Epithelial cell of esophagus (primary cell): ENCODE measurements at regions not wholly inside any gene's neighbourhood (a gene's known extent, or its start where the extent isn't known, plus 50 kb on each side); places are given as distances from the start of the nearest gene placed in this dataset.
A peak's percentile ranks its signal among the peaks of the same experiment; 100 is the strongest.
"Not testable (repeated sequence)": the region's sequence is repeated elsewhere in the genome, so short reads cannot be mapped to it uniquely, and the experiment has no call there.

ENCODE experiments used
- DNase-seq: peaks from one replicate; pipeline ENCODE4 v3.0.0; 2010; ENCODE audit warnings: low read depth
- H3K4me3 ChIP-seq: 2 replicates; pipeline ENCODE4 v1.5.1; 2011; ENCODE audit warnings: mild to moderate bottlenecking, low read length, control low read depth
- TF ChIP-seq, protein P1 (sequence below): IDR thresholded peaks from 2 replicates; pipeline ENCODE4 v1.5.1; 2011; ENCODE audit warnings: low read depth, mild to moderate bottlenecking, low read length, control low read depth, inconsistent platforms; ENCODE audit not compliant: insufficient read depth; ENCODE audit errors: missing control alignments

DNA sequence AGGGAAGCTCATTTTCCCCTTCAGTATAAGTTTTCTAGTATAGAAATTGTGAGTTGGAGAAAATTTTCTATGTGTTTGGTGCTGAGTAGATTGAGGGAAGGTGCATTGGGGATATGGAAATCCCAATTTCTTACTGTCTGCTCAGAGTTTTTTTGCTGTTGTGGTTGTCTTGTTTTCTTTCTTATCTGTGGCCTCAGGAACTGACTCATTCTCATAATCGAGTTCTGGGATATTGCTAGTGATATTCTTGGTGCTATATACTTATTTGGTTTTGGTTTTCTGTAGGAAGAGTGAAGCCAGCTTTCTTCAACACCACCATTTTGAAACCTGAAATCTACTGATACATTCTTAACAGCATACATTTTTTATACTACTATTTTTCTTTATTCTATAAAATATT lies 869.2 kb downstream of the DIPK2A start:
- no peak overlapping the region for H3K4me3 ChIP-seq
- no peak for DNase-seq
- TF ChIP-seq, protein P1, sequence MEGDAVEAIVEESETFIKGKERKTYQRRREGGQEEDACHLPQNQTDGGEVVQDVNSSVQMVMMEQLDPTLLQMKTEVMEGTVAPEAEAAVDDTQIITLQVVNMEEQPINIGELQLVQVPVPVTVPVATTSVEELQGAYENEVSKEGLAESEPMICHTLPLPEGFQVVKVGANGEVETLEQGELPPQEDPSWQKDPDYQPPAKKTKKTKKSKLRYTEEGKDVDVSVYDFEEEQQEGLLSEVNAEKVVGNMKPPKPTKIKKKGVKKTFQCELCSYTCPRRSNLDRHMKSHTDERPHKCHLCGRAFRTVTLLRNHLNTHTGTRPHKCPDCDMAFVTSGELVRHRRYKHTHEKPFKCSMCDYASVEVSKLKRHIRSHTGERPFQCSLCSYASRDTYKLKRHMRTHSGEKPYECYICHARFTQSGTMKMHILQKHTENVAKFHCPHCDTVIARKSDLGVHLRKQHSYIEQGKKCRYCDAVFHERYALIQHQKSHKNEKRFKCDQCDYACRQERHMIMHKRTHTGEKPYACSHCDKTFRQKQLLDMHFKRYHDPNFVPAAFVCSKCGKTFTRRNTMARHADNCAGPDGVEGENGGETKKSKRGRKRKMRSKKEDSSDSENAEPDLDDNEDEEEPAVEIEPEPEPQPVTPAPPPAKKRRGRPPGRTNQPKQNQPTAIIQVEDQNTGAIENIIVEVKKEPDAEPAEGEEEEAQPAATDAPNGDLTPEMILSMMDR, result no peak

DNA sequence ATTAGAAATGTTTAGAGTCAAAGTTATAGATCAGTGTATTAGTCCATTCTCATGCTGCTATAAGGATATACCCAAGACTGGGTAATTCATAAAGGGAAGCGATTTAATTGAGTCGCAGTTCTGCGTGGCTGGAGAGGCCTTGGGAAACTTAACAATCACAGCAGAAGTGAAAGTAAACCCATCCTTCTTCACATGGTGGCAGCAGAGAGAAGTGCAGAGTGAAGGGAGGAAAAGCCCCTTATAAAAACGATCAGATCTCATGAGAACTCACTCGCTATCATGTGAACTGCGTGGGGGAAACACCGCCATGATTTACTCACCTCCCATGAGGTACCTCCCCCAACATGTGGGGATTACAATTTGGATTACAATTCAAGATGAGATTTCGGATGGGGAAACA lies 871.5 kb downstream of the DIPK2A start:
- no peak overlapping the region for H3K4me3 ChIP-seq
- TF ChIP-seq, protein P1, result no peak
- DNase-seq, result no peak

DNA sequence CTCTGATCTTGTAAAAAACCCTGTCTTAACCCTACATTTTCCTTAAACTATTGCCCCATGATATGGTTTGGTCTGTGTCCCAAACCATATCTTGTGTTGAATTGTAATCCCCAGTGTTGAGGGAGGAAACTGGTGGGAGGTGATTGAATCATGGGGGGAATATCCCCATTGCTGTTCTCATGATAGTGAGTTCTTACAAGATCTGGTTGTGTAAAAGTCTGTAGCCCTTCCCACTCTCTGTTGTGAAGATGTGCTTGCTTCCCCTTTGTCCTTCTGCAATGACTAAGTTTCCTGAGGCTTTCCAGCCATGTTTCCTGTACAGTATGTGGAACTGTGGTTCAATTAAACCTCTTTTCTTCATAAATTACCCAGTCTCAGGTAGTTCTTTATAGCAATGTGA lies 881.4 kb downstream of the DIPK2A start:
- DNase-seq, result no peak
- TF ChIP-seq, protein P1, result no peak

DNA sequence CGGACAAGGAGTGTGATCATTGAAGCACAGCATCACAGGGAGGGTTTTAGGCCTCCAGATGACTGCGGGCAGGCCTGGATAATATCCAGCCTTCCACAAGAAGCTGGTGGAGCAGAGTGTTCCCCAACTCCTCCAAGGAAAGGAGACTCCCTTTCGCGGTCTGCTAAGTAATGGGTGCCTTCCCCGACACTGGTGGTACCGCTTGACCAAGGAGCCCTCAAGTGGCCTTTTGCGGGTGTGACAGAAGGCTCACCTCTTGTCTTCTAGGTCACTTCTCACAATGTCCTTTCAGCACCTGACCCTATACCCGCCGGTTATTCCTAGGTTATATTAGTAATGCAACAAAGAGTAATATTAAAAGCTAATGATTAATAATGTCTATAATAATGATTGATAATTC lies 882.4 kb downstream of the DIPK2A start:
- not testable (repeated sequence) for DNase-seq, H3K4me3 ChIP-seq

More for the DNA sequence above, 881.4 kb downstream of the DIPK2A start:
- no peak overlapping the region for H3K4me3 ChIP-seq

DNA sequence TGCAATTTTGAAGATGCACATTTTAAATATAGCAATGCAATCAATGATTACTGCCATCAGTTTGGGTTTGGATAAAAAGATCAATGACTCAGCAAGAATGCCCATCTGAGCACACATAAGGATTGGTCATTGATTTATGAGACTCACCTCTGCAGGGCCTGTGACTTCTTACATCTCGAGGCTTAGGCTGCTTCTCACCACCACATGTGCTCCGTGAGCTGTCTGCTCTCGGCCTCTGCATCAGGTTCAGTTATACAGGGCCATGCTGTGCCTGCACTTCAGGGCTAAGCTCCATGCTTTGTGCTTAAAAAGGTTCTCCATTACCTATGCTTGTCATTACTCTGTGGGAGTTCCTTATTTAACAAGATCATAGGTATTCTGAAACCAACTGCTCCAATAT lies 887.5 kb downstream of the DIPK2A start:
- TF ChIP-seq, protein P1, result no peak
- DNase-seq, result no peak
- H3K4me3 ChIP-seq, result no peak overlapping the region

DNA sequence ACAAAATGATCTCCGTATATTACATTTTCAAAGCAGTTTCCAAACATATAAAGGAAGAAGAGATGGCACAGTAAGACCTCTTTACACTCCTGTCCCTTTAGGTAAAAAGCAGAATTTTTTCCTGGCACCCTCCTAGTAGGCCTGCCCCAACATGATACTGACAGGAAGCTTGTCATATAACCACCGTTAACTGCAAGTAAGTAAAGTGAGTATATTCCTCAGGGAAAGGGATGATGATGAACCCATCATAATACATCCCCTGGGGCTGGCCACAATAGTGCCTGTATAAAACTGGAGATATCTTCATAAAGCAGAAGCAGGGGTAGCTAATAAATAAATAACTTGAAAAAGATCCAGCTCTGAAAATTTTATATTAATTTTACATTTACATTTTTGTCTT lies 893.0 kb downstream of the DIPK2A start:
- TF ChIP-seq, protein P1, result no peak
- H3K4me3 ChIP-seq, result no peak overlapping the region
- peak; percentile 56 for DNase-seq

DNA sequence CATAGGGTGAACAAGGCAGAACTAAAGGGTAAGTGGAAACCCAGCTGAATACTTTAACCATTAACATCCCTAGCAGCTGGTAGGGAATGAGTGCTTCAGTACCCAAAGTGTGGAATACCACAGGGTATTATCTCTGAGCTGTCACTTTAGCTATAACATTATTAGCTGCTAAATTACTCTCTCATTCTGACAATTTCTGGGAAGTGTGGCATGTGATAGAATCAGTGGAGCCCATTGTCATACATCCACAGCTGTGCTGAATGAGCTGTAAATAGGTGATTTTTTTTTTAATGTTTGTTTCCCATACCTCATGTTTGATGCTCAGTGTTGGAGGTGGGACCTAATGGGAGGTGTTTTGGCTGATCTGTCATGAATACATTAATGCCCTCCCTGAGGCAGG lies 894.3 kb downstream of the DIPK2A start:
- no peak for DNase-seq
- H3K4me3 ChIP-seq, result no peak overlapping the region
- TF ChIP-seq, protein P1, result no peak

DNA sequence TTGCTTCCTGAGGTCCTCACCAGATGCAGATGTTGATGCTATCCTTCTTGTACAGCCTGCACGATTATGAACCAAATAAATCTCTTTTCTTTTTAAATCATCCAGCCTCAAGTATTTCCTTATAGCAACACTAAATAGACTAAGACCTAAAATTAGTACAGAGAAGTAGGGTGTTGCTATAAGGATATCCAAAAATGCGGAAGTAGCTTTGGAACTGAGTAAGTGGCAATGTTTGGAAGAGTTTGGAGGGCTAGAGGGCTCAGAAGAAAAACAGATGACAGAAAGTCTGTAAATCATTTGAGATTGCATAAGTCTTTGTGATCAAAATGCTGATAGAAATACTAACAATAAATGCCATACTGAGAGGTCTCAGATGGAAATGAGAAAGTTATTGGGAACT lies 894.9 kb downstream of the DIPK2A start:
- TF ChIP-seq, protein P1, result no peak
- H3K4me3 ChIP-seq, result no peak overlapping the region
- DNase-seq, result no peak
